Activated T-cell treated with anti-CD3 and anti-CD28 coated beads, Interleukin-2, amount 50 U/mL, for 4 hours (primary cell): ENCODE measurements at regions not wholly inside any gene's neighbourhood (a gene's known extent, or its start where the extent isn't known, plus 50 kb on each side); places are given as distances from the start of the nearest gene placed in this dataset.

ENCODE experiments used
- ATAC-seq, 2 donors: fragments of 200-7000 bp; cut with Tn5 transposase; one replicate each; pipeline ENCODE4 v1.10.0; 2021
- DNase-seq: peaks from one replicate; pipeline ENCODE4 v3.0.0-alpha.2; 2020
- H3K27me3 Mint-ChIP-seq: one replicate; pipeline ENCODE4 v1.8.0; 2021; ENCODE audit warnings: low read depth, mixed read lengths
- H3K36me3 Mint-ChIP-seq: one replicate; pipeline ENCODE4 v1.8.0; 2022; ENCODE audit warnings: mixed read lengths; ENCODE audit not compliant: insufficient read depth
- H3K4me1 Mint-ChIP-seq: one replicate; pipeline ENCODE4 v1.8.0; 2021; ENCODE audit warnings: low read depth, mixed read lengths
- H3K4me3 Mint-ChIP-seq: one replicate; pipeline ENCODE4 v1.8.0; 2021; ENCODE audit warnings: mild to moderate bottlenecking, moderate library complexity, mixed read lengths
- H3K9me3 Mint-ChIP-seq: one replicate; pipeline ENCODE4 v1.8.0; 2021; ENCODE audit warnings: mixed read lengths

- no peak for ATAC-seq
- Mint-ChIP-seq H3K4me3 (no peak overlapping the region), H3K4me1 (no peaks in the 10 kb centered on the region), H3K9me3 (no peaks in the 10 kb centered on the region), H3K27me3 (peaks cover 8% of the 10 kb centered on the region), H3K36me3 (no peaks in the 10 kb centered on the region)
- no peak for DNase-seq
These were observed 67.6 kb upstream of the SOX1 start for GRCh38 chr13:111999352-111999751.

DNA sequence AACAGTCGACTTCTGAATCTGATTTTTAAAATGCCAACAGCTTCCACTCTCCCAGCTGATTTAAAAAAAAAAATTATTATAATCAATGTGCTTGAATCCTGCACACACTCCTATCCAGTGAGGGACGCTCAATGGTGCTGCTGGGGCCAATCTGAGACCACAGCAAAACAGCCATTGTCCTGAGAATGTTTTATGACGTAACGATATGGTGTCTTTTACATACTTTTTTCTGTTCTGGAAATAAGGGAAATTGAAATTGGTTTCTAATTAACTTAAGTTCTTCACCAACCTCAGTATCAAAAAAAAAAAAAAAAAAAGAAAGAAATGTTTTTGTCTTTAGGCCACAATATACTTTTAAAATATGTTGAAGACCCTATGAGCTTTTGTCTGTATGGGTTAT is 66.1 kb upstream of the SOX1 start:
- DNase-seq (no peak), ATAC-seq (no peak)
- Mint-ChIP-seq H3K9me3 (no peaks in the 10 kb centered on the region), H3K4me3 (no peak overlapping the region), H3K36me3 (no peaks in the 10 kb centered on the region), H3K4me1 (no peaks in the 10 kb centered on the region), H3K27me3 (peaks cover 8% of the 10 kb centered on the region)

- H3K4me3 Mint-ChIP-seq, result no peak overlapping the region
- no peaks in the 10 kb centered on the region for H3K36me3 Mint-ChIP-seq
- peaks cover 4% of the 10 kb centered on the region for H3K27me3 Mint-ChIP-seq
- no peaks in the 10 kb centered on the region for H3K9me3 Mint-ChIP-seq
- DNase-seq, result no peak
- ATAC-seq, result no peak
- no peaks in the 10 kb centered on the region for H3K4me1 Mint-ChIP-seq
These were observed 65.4 kb upstream of the SOX1 start for GRCh38 chr13:112001571-112001970.

DNA sequence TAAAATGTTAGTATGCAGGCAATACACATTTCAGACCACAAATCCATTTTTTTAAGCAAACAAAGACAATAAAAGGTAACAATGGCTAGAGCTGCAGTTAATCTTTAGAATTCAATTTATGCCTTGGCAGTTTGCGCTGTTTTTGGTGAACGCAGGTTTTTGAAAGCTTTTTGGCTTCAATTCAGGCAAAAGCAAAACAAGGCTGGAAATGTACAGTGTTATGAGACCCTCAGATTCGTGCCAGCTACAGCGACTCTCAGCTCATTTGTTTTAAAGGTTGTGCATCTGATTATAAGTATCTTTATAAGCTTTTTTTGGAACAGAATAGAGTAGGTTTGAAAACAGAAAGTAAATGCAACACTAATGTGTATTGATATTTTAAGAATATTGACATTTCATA is 63.6 kb upstream of the SOX1 start:
- ATAC-seq (no peak), DNase-seq (no peak)
- no peaks in the 10 kb centered on the region for H3K36me3 Mint-ChIP-seq
- H3K27me3 Mint-ChIP-seq, result peaks cover 3% of the 10 kb centered on the region
- H3K9me3 Mint-ChIP-seq, result no peaks in the 10 kb centered on the region
- H3K4me1 Mint-ChIP-seq, result no peaks in the 10 kb centered on the region
- H3K4me3 Mint-ChIP-seq, result no peak overlapping the region

GRCh38 chr13:112003941-112004340 is 63.0 kb upstream of the SOX1 start:
- H3K27me3 Mint-ChIP-seq, result no peaks in the 10 kb centered on the region
- H3K9me3 Mint-ChIP-seq, result no peaks in the 10 kb centered on the region
- H3K4me1 Mint-ChIP-seq, result no peaks in the 10 kb centered on the region
- no peak for DNase-seq
- ATAC-seq, result no peak
- no peaks in the 10 kb centered on the region for H3K36me3 Mint-ChIP-seq
- no peak overlapping the region for H3K4me3 Mint-ChIP-seq

GRCh38 chr13:112005925-112006324 is 61.0 kb upstream of the SOX1 start:
- no peak for DNase-seq
- ATAC-seq, result no peak
- Mint-ChIP-seq H3K9me3 (no peaks in the 10 kb centered on the region), H3K4me1 (no peaks in the 10 kb centered on the region), H3K27me3 (no peaks in the 10 kb centered on the region), H3K4me3 (no peak overlapping the region), H3K36me3 (no peaks in the 10 kb centered on the region)

DNA sequence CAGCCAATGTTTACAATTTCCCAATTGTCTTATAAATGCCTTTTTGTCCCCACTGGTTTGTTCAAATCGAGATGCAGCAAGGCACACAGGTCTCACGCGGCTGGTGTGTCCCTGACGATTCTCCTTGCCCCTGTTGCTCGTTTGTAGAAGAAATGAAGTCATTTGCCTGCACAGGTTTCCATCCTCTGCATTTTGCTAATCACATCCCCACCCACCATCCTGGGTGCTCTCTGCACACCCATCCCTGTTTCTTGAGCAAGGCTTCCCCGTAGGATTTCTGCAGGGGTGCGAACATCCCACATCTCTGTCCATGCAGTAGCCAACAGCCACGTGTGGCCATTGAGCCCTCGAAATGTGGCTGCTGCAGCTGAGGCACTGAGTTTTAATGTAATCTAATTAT is 59.8 kb upstream of the SOX1 start:
- no peaks in the 10 kb centered on the region for H3K36me3 Mint-ChIP-seq
- H3K4me1 Mint-ChIP-seq, result no peaks in the 10 kb centered on the region
- ATAC-seq, result no peak
- no peaks in the 10 kb centered on the region for H3K9me3 Mint-ChIP-seq
- H3K27me3 Mint-ChIP-seq, result peaks cover 1% of the 10 kb centered on the region
- H3K4me3 Mint-ChIP-seq, result no peak overlapping the region
- no peak for DNase-seq

DNA sequence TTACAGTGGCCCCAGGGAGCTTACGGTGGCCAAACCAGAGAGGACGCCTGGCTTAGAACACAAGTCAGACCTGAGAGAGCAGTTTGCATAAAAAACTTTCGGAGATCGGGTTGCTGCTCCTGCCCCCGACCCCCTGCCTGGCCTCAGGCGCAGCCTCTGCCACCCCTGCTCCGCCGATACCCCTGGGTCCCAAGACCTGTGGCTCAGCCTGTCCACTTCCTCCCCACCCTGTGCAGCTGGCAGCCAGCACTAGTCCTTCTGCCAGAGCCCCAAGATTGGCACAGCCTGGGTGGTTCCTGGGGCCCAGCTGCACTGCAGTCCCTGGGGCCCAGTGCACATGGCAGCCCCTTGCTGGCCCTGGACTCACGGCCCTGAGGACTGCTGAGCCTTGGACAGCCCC is 56.2 kb upstream of the SOX1 start:
- H3K9me3 Mint-ChIP-seq, result no peaks in the 10 kb centered on the region
- DNase-seq, result no peak
- no peaks in the 10 kb centered on the region for H3K4me1 Mint-ChIP-seq
- ATAC-seq, result no peak
- H3K27me3 Mint-ChIP-seq, result peaks cover 1% of the 10 kb centered on the region
- H3K4me3 Mint-ChIP-seq, result no peak overlapping the region
- no peaks in the 10 kb centered on the region for H3K36me3 Mint-ChIP-seq

DNA sequence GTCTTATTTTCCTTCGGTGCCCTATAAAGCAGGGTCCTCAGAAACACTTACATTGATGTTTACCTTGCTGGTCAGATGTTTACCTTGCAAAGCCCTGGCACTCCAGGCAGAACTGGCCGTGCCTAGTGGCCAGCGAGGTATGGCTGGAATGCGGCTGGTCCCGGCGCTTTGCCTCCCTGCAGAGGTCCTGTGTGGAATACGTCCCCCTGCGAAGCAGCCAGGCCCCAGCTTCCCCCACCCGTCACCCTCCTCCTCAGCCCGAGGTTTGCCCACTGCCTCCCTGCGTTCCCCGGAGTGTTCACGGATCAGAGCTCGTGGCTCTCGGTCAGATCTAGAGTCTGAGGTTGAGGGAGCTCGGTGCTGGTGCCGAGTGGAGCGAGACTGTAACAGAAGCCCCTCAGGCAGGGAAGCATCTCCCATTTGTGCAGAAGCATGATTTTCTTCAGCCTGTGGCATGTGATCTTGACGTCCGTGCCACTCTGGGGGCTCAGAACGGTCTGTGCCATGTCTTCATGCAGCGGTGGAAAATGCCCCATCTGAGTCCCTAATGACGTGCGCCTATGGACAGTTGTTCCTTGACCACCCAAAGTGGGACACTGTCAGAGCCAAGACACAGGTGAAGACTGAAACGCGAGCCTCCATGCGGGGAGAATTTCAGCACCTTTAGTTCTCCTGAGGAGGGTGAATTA is 54.8 kb upstream of the SOX1 start:
- Mint-ChIP-seq H3K4me1 (no peaks in the 10 kb centered on the region), H3K4me3 (no peak overlapping the region), H3K36me3 (no peaks in the 10 kb centered on the region), H3K9me3 (no peaks in the 10 kb centered on the region), H3K27me3 (peaks cover 1% of the 10 kb centered on the region)
- DNase-seq (no peak), ATAC-seq (no peak)

GRCh38 chr13:112012705-112013085 is 54.3 kb upstream of the SOX1 start:
- Mint-ChIP-seq H3K27me3 (peaks cover 1% of the 10 kb centered on the region), H3K4me1 (no peaks in the 10 kb centered on the region), H3K9me3 (no peaks in the 10 kb centered on the region), H3K4me3 (no peak overlapping the region), H3K36me3 (no peaks in the 10 kb centered on the region)
- DNase-seq (no peak), ATAC-seq (no peak)

DNA sequence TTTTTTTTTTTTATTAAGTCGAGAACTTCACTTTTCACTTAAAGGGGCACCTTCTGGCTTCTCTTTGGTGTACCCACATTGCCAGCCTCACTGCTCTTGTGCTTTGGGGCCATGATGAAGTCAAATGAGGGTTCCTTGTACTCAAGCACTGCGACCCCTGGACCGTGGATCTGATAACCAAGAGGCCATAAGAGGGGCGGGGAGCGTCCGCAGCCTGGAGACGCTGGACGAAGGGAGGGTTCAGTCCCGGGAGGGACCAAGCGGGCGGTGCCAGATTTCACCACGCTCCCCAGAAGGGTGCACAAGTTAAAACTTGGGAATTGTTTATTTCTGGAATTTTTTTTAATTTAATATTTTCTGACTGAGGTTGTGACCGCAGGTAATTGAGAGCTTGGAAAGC is 53.3 kb upstream of the SOX1 start:
- ATAC-seq, result no peak
- H3K36me3 Mint-ChIP-seq, result no peaks in the 10 kb centered on the region
- H3K27me3 Mint-ChIP-seq, result peaks cover 1% of the 10 kb centered on the region

DNA sequence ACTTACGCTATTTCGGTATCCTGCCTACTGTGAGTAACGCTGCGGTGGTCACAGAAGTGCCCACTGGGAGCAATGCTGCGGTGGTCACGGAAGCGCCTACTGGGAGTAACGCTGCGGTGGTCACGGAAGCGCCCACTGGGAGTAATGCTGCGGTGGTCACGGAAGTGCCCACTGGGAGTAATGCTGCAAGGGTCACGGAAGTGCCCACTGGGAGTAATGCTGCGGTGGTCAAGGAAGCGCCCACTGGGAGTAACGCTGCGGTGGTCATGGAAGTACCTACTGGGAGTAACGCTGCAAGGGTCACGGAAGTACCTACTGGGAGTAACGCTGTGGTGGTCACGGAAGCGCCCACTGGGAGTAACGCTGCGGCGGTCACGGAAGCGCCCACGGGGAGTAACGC is 52.1 kb upstream of the SOX1 start:
- ATAC-seq (no peak), DNase-seq (no peak)
- H3K9me3 Mint-ChIP-seq, result no peaks in the 10 kb centered on the region
- H3K4me3 Mint-ChIP-seq, result no peak overlapping the region
- no peaks in the 10 kb centered on the region for H3K4me1 Mint-ChIP-seq
- H3K36me3 Mint-ChIP-seq, result no peaks in the 10 kb centered on the region
- peaks cover 1% of the 10 kb centered on the region for H3K27me3 Mint-ChIP-seq

More for the DNA sequence above, 53.3 kb upstream of the SOX1 start:
- H3K4me1 Mint-ChIP-seq, result no peaks in the 10 kb centered on the region
- H3K9me3 Mint-ChIP-seq, result no peaks in the 10 kb centered on the region
- DNase-seq, result no peak
- no peak overlapping the region for H3K4me3 Mint-ChIP-seq
